B cell (primary cell): ENCODE measurements at regions not wholly inside any gene's neighbourhood (a gene's known extent, or its start where the extent isn't known, plus 50 kb on each side); places are given as distances from the start of the nearest gene placed in this dataset.

ENCODE experiments used
- CTCF ChIP-seq: fragments of 200-600 bp; IDR thresholded peaks from one replicate; pipeline ENCODE4 v1.8.0; 2022; ENCODE audit warnings: antibody characterized with exemption, mild to moderate bottlenecking
- EZH2 ChIP-seq: IDR thresholded peaks from 2 replicates; pipeline ENCODE4 v1.6.1; 2012; ENCODE audit warnings: borderline replicate concordance, low read depth, mild to moderate bottlenecking, moderate library complexity, low read length; ENCODE audit not compliant: insufficient read depth, poor library complexity, severe bottlenecking

- TF ChIP-seq CTCF (no peak), EZH2 (no peak)
Observed at GRCh38 chr16:86819533-86819892, 241.2 kb downstream of the FOXL1 start.
